ENCODE measurements at regions not wholly inside any gene's neighbourhood (a gene's known extent, or its start where the extent isn't known, plus 50 kb on each side); places are given as distances from the start of the nearest gene placed in this dataset.

GRCh38 chr2:190809876-190810525, 70.6 kb upstream of the GLS start:
- Histone ChIP-seq H2AFZ (ENCODE audit: low read depth, low read length) (no peak overlapping the region), H4K20me1 (ENCODE audit: insufficient read depth, low read length) (no peaks in the 10 kb centered on the region), H3K4me3 (ENCODE audit: insufficient read depth, low read depth, low read length) (no peak overlapping the region), H3K27ac (ENCODE audit: low read depth, low read length) (no peak overlapping the region), H3K9ac (ENCODE audit: low read length) (no peak overlapping the region), H3K4me2 (ENCODE audit: low read length) (no peak overlapping the region), H3K36me3 (ENCODE audit: insufficient read depth, low read length) (no peaks in the 10 kb centered on the region), H3K27me3 (ENCODE audit: insufficient read depth, low read length) (no peaks in the 10 kb centered on the region), H3K79me2 (ENCODE audit: insufficient read depth, low read length) (no peaks in the 10 kb centered on the region), H3K4me1 (ENCODE audit: insufficient read depth, low read length) (no peaks in the 10 kb centered on the region), H3K9me3 (ENCODE audit: insufficient read depth, low read depth, low read length) (no peaks in the 10 kb centered on the region)
- Mint-ChIP-seq H3K36me3 (ENCODE audit: low read depth, unreplicated experiment) (no peaks in the 10 kb centered on the region), H3K27ac (ENCODE audit: unreplicated experiment) (no peak overlapping the region), H3K4me1 (ENCODE audit: low read depth, unreplicated experiment) (peaks cover 41% of the 10 kb centered on the region), H3K4me3 (ENCODE audit: unreplicated experiment) (no peak overlapping the region), H3K27me3 (ENCODE audit: low read depth, unreplicated experiment) (no peaks in the 10 kb centered on the region), H3K9me3 (ENCODE audit: unreplicated experiment) (no peaks in the 10 kb centered on the region)
- TF ChIP-seq EZH2 (IDR thresholded peaks at IDR 0.05; ENCODE audit: insufficient read depth, low read length) = no peak
- TF ChIP-seq, protein P1, sequence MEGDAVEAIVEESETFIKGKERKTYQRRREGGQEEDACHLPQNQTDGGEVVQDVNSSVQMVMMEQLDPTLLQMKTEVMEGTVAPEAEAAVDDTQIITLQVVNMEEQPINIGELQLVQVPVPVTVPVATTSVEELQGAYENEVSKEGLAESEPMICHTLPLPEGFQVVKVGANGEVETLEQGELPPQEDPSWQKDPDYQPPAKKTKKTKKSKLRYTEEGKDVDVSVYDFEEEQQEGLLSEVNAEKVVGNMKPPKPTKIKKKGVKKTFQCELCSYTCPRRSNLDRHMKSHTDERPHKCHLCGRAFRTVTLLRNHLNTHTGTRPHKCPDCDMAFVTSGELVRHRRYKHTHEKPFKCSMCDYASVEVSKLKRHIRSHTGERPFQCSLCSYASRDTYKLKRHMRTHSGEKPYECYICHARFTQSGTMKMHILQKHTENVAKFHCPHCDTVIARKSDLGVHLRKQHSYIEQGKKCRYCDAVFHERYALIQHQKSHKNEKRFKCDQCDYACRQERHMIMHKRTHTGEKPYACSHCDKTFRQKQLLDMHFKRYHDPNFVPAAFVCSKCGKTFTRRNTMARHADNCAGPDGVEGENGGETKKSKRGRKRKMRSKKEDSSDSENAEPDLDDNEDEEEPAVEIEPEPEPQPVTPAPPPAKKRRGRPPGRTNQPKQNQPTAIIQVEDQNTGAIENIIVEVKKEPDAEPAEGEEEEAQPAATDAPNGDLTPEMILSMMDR (IDR thresholded peaks at IDR 0.05; ENCODE audit: insufficient read depth, low read depth, low read length) = no peak
- FAIRE-seq (no peak), DNase-seq (ENCODE audit: low read depth) (no peak)

GRCh38 chr2:190810981-190811587, 69.5 kb upstream of the GLS start:
- Histone ChIP-seq H2AFZ (ENCODE audit: low read depth, low read length) (no peak overlapping the region), H3K4me2 (ENCODE audit: low read length) (no peak overlapping the region)

More at GRCh38 chr2:190810981-190811587, 69.5 kb upstream of the GLS start:
- Histone ChIP-seq H3K9ac (ENCODE audit: low read length) (no peak overlapping the region), H3K9me3 (ENCODE audit: insufficient read depth, low read depth, low read length) (no peaks in the 10 kb centered on the region), H4K20me1 (ENCODE audit: insufficient read depth, low read length) (no peaks in the 10 kb centered on the region), H3K79me2 (ENCODE audit: insufficient read depth, low read length) (no peaks in the 10 kb centered on the region), H3K27ac (ENCODE audit: low read depth, low read length) (no peak overlapping the region), H3K36me3 (ENCODE audit: insufficient read depth, low read length) (no peaks in the 10 kb centered on the region), H3K4me3 (ENCODE audit: insufficient read depth, low read depth, low read length) (no peak overlapping the region), H3K4me1 (ENCODE audit: insufficient read depth, low read length) (no peaks in the 10 kb centered on the region), H3K27me3 (ENCODE audit: insufficient read depth, low read length) (no peaks in the 10 kb centered on the region)
- DNase-seq (ENCODE audit: low read depth) (no peak), FAIRE-seq (no peak)
- TF ChIP-seq, protein P1 (IDR thresholded peaks at IDR 0.05; ENCODE audit: insufficient read depth, low read depth, low read length) = no peak
- TF ChIP-seq EZH2 (IDR thresholded peaks at IDR 0.05; ENCODE audit: insufficient read depth, low read length) = no peak
- Mint-ChIP-seq H3K27me3 (ENCODE audit: low read depth, unreplicated experiment) (no peaks in the 10 kb centered on the region), H3K27ac (ENCODE audit: unreplicated experiment) (no peak overlapping the region), H3K4me3 (ENCODE audit: unreplicated experiment) (no peak overlapping the region), H3K9me3 (ENCODE audit: unreplicated experiment) (no peaks in the 10 kb centered on the region), H3K4me1 (ENCODE audit: low read depth, unreplicated experiment) (peaks cover 41% of the 10 kb centered on the region), H3K36me3 (ENCODE audit: low read depth, unreplicated experiment) (no peaks in the 10 kb centered on the region)
